ENCODE measurements at regions not wholly inside any gene's neighbourhood (a gene's known extent, or its start where the extent isn't known, plus 50 kb on each side); places are given as distances from the start of the nearest gene placed in this dataset.
"Not testable (repeated sequence)": the region's sequence is repeated elsewhere in the genome, so short reads cannot be mapped to it uniquely, and the experiment has no call there.

GRCh38 chr13:87736849-87737385 lies 65.7 kb downstream of the SLITRK5 start:
- no peak for DNase-seq (ENCODE audit: low read depth in 2 of 2)

- no peak for DNase-seq (ENCODE audit: low read depth in 2 of 2)
Observed at GRCh38 chr13:87754097-87754496, 82.9 kb downstream of the SLITRK5 start.

GRCh38 chr13:87769445-87769844 lies 98.3 kb downstream of the SLITRK5 start:
- DNase-seq (ENCODE audit: low read depth in 2 of 2), result no peak

- DNase-seq (ENCODE audit: low read depth in 2 of 2), result no peak
Observed at GRCh38 chr13:87777387-87777786, 106.2 kb downstream of the SLITRK5 start.

- no peak for DNase-seq (ENCODE audit: low read depth in 2 of 2)
Observed at GRCh38 chr13:87778128-87778527, 107.0 kb downstream of the SLITRK5 start.

GRCh38 chr13:87779426-87779825 lies 108.3 kb downstream of the SLITRK5 start:
- DNase-seq (ENCODE audit: low read depth in 2 of 2), result peak in 1 of 2 experiments; percentile 5

- DNase-seq (ENCODE audit: low read depth in 2 of 2), result no peak
Observed at GRCh38 chr13:87783366-87783765, 112.2 kb downstream of the SLITRK5 start.

- DNase-seq (ENCODE audit: low read depth in 2 of 2), result no peak
Observed at GRCh38 chr13:87788363-87788762, 117.2 kb downstream of the SLITRK5 start.

- DNase-seq (ENCODE audit: low read depth in 2 of 2), result no peak
Observed at GRCh38 chr13:87792878-87793277, 121.7 kb downstream of the SLITRK5 start.

- no peak for DNase-seq (ENCODE audit: low read depth in 2 of 2)
Observed at GRCh38 chr13:87798536-87798935, 127.4 kb downstream of the SLITRK5 start.

GRCh38 chr13:87810391-87810801 lies 139.2 kb downstream of the SLITRK5 start:
- DNase-seq (ENCODE audit: low read depth in 2 of 2), result no peak

GRCh38 chr13:87810920-87811344 lies 139.8 kb downstream of the SLITRK5 start:
- DNase-seq (ENCODE audit: low read depth in 2 of 2), result no peak

- DNase-seq (ENCODE audit: low read depth in 2 of 2), result no peak
Observed at GRCh38 chr13:87814403-87814802, 143.2 kb downstream of the SLITRK5 start.

GRCh38 chr13:87820241-87820640 lies 149.1 kb downstream of the SLITRK5 start:
- DNase-seq (ENCODE audit: low read depth in 2 of 2), result peak in 1 of 2 experiments; percentile 4

- DNase-seq (ENCODE audit: low read depth in 2 of 2), result no peak
Observed at GRCh38 chr13:87821512-87821911, 150.3 kb downstream of the SLITRK5 start.

- not testable (repeated sequence) for DNase-seq (ENCODE audit: low read depth in 2 of 2)
Observed at GRCh38 chr13:87826301-87826700, 155.1 kb downstream of the SLITRK5 start.

- DNase-seq (ENCODE audit: low read depth in 2 of 2), result peak in 1 of 2 experiments; percentile 8
Observed at GRCh38 chr13:87827479-87827878, 156.3 kb downstream of the SLITRK5 start.

- DNase-seq (ENCODE audit: low read depth in 2 of 2), result no peak
Observed at GRCh38 chr13:87837522-87837921, 166.4 kb downstream of the SLITRK5 start.

GRCh38 chr13:87837946-87838345 lies 166.8 kb downstream of the SLITRK5 start:
- DNase-seq (ENCODE audit: low read depth in 2 of 2), result no peak

GRCh38 chr13:87851410-87851809 lies 180.2 kb downstream of the SLITRK5 start:
- no peak for DNase-seq (ENCODE audit: low read depth in 2 of 2)

- DNase-seq (ENCODE audit: low read depth in 2 of 2), result no peak
Observed at GRCh38 chr13:87855553-87855952, 184.4 kb downstream of the SLITRK5 start.

GRCh38 chr13:87859261-87859660 lies 188.1 kb downstream of the SLITRK5 start:
- no peak for DNase-seq (ENCODE audit: low read depth in 2 of 2)

GRCh38 chr13:87867426-87867825 lies 196.3 kb downstream of the SLITRK5 start:
- no peak for DNase-seq (ENCODE audit: low read depth in 2 of 2)

GRCh38 chr13:87868731-87869130 lies 197.6 kb downstream of the SLITRK5 start:
- DNase-seq (ENCODE audit: low read depth in 2 of 2), result no peak

All from fibroblast of skin of left quadriceps (primary cell).